Stomach (tissue), 8 donors: ENCODE measurements at regions not wholly inside any gene's neighbourhood (a gene's known extent, or its start where the extent isn't known, plus 50 kb on each side); places are given as distances from the start of the nearest gene placed in this dataset.

Experiments
- DNase-seq, 2 donors: peaks; one replicate each; pipeline versions ENCODE4 v3.0.0 to v3.0.0-alpha.2; 2013 to 2019
- H3K27ac ChIP-seq, 5 donors: fragments of 200-600 bp in 4 of 5; sonication (generic) in 4 of 5; one replicate each; pipeline ENCODE4 v1.5.1; 2013 to 2019; ENCODE audit warnings: mild to moderate bottlenecking in 1 of 5, moderate library complexity in 1 of 5
- H3K27me3 ChIP-seq, 3 donors: fragments of 200-600 bp; sonication (generic); one replicate each; pipeline ENCODE4 v1.5.1; 2017 to 2019; ENCODE audit warnings: mixed run types in 1 of 3
- H3K36me3 ChIP-seq, 4 donors: fragments of 200-600 bp; sonication (generic); 1 replicate in 3 of 4; 2 replicates in 1 of 4; pipeline ENCODE4 v1.5.1; 2016 to 2019
- H3K4me1 ChIP-seq, 4 donors: fragments of 200-600 bp; sonication (generic); one replicate each; pipeline ENCODE4 v1.5.1; 2016 to 2019
- H3K4me3 ChIP-seq, 4 donors: fragments of 200-600 bp; sonication (generic) in 3 of 4; one replicate each; pipeline ENCODE4 v1.5.1; 2016 to 2019; ENCODE audit warnings: mild to moderate bottlenecking in 1 of 4
- H3K9me3 ChIP-seq, 4 donors: fragments of 200-600 bp; sonication (generic); one replicate each; pipeline ENCODE4 v1.5.1; 2016 to 2019
- CTCF ChIP-seq, 7 experiments: fragments of 450-650 bp in 4 of 7; fragments of 200-600 bp in 3 of 7; sonication (generic) in 3 of 7; IDR thresholded peaks; one replicate each; pipeline ENCODE4 v1.5.1; 2016 to 2019; ENCODE audit warnings: antibody characterized with exemption in 7 of 7, control low read depth in 2 of 7, mild to moderate bottlenecking in 1 of 7
- EP300 ChIP-seq: sonication (generic); formaldehyde crosslinking; IDR thresholded peaks from one replicate; pipeline ENCODE4 v1.6.1; 2017; ENCODE audit warnings: antibody characterized with exemption
- POLR2A ChIP-seq, 4 donors: fragments of 450-650 bp; IDR thresholded peaks; one replicate each; pipeline ENCODE4 v1.6.1; 2016; ENCODE audit warnings: antibody characterized with exemption in 4 of 4, control low read depth in 2 of 4, mild to moderate bottlenecking in 1 of 4, moderate library complexity in 1 of 4
- POLR2AphosphoS5 ChIP-seq, 3 donors: sonication (generic); formaldehyde crosslinking; IDR thresholded peaks; one replicate each; pipeline ENCODE4 v1.6.1; 2016; ENCODE audit warnings: antibody characterized with exemption in 3 of 3
- WGBS, 5 donors: extraction: QIAGEN DNeasy Blood & Tissue Kit in 3 of 5; methylation state at CpG; one replicate each; pipeline versions ENCODE4 v1.1.5 to v1.1.7; 2013 to 2018; 5-methylcytosine and 5-hydroxymethylcytosine counted together
- intact Hi-C: fragments of 100-400 bp; cut with DNase I; formaldehyde crosslinking; loops from one replicate; pipeline ENCODE4 v1.15.1; 2023; ENCODE audit warnings: low total_unique reads
- donor health status: healthy with polysubstance abuse.
- donor health status: Bipolar disorder and iron deficiency.
- donor health status: healthy.

- Histone ChIP-seq H3K4me1 (no peaks in the 10 kb centered on the region), H3K27ac (no peak overlapping the region), H3K9me3 (peaks cover 0 to 7% (median 0%) of the 10 kb centered on the region in 4 donors), H3K36me3 (no peaks in the 10 kb centered on the region), H3K27me3 (no peaks in the 10 kb centered on the region), H3K4me3 (no peak overlapping the region)
- DNase-seq: no peak
- intact Hi-C loops: no loop called here
- TF ChIP-seq EP300: no peak
- no peak for TF ChIP-seq POLR2AphosphoS5 (IDR thresholded peaks at IDR 0.05)
- TF ChIP-seq POLR2A (IDR thresholded peaks at IDR 0.05): no peak
- TF ChIP-seq CTCF (IDR thresholded peaks at IDR 0.05): no peak
Observed at GRCh38 chr3:84277562-84278224, 681.1 kb upstream of the CADM2 start.

- 4 to 20% (median 10%) methylated on average over 1 of the region's 1 CpG for WGBS, 5 donors
- Histone ChIP-seq H3K4me1 (no peaks in the 10 kb centered on the region), H3K27ac (no peak overlapping the region), H3K9me3 (peaks cover 0 to 3% (median 0%) of the 10 kb centered on the region in 4 donors), H3K27me3 (no peaks in the 10 kb centered on the region), H3K36me3 (no peaks in the 10 kb centered on the region), H3K4me3 (no peak overlapping the region)
- no peak for TF ChIP-seq CTCF (IDR thresholded peaks at IDR 0.05)
- TF ChIP-seq EP300: no peak
- TF ChIP-seq POLR2AphosphoS5 (IDR thresholded peaks at IDR 0.05): no peak
- TF ChIP-seq POLR2A (IDR thresholded peaks at IDR 0.05): no peak
- no peak for DNase-seq
- intact Hi-C loops: no loop called here
Observed at GRCh38 chr3:84292128-84292527, 666.7 kb upstream of the CADM2 start.

- Histone ChIP-seq H3K4me3 (no peak overlapping the region), H3K36me3 (no peaks in the 10 kb centered on the region), H3K4me1 (no peaks in the 10 kb centered on the region), H3K9me3 (no peaks in the 10 kb centered on the region), H3K27me3 (no peaks in the 10 kb centered on the region), H3K27ac (no peak overlapping the region)
- intact Hi-C loops: no loop called here
- 56 to 66% (median 62%) methylated on average over 6 of the region's 6 CpGs for WGBS, 5 donors
- no peak for TF ChIP-seq CTCF (IDR thresholded peaks at IDR 0.05)
- no peak for TF ChIP-seq EP300
- TF ChIP-seq POLR2AphosphoS5 (IDR thresholded peaks at IDR 0.05): no peak
- TF ChIP-seq POLR2A (IDR thresholded peaks at IDR 0.05): no peak
- DNase-seq: no peak
Observed at GRCh38 chr3:84299329-84299728, 659.5 kb upstream of the CADM2 start.

DNA sequence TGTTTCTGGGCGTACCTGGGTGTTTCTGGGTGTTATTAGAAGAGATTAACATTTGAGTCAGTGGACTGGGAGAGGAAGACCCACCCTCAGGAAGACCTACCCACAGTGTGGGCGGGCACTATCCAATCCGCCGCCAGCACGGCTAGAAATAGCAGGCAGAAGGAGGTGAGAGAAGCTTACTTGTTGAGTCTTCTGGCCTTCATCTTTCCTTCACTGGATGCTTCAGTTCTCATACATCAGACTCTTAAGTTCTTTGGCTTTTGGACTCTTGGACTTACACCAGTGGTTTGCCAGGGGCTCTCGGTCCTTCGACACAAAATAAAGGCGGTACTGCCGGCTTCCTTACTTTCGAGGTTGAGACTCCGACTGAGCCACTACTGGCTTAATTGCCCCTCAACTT is 654.6 kb upstream of the CADM2 start:
- WGBS, 5 donors: 87 to 94% (median 93%) methylated on average over 11 of the region's 11 CpGs
- no peaks in the 10 kb centered on the region for H3K4me1 ChIP-seq
- intact Hi-C loops: no loop called here
- H3K9me3 ChIP-seq: peaks cover 0 to 3% (median 0%) of the 10 kb centered on the region in 4 donors
- no peak overlapping the region for H3K4me3 ChIP-seq
- H3K27me3 ChIP-seq: no peaks in the 10 kb centered on the region
- H3K27ac ChIP-seq: no peak overlapping the region
- no peak for DNase-seq
- H3K36me3 ChIP-seq: no peaks in the 10 kb centered on the region
- no peak for TF ChIP-seq EP300
- no peak for TF ChIP-seq POLR2A (IDR thresholded peaks at IDR 0.05)
- TF ChIP-seq POLR2AphosphoS5 (IDR thresholded peaks at IDR 0.05): no peak
- no peak for TF ChIP-seq CTCF (IDR thresholded peaks at IDR 0.05)
